ENCODE measurements at regions not wholly inside any gene's neighbourhood (a gene's known extent, or its start where the extent isn't known, plus 50 kb on each side); places are given as distances from the start of the nearest gene placed in this dataset.
"Not testable (repeated sequence)": the region's sequence is repeated elsewhere in the genome, so short reads cannot be mapped to it uniquely, and the experiment has no call there.

- TF ChIP-seq NR2F2 (IDR thresholded peaks at IDR 0.05) (no peak), HNF4G (IDR thresholded peaks at IDR 0.05) (no peak), GABPA (IDR thresholded peaks at IDR 0.05 in 1 of 2, conservative IDR thresholded peaks at IDR 0.05 in 1 of 2) (no peak)
Observed at GRCh38 chr6:85287654-85288053, 162.2 kb upstream of the NT5E start (continued).

GRCh38 chr6:85287158-85287557 is 162.7 kb upstream of the NT5E start:
- no peak overlapping the region for H3K9ac ChIP-seq (ENCODE audit: low read depth in 1 of 2, low read length in 2 of 2)
- H3K36me3 ChIP-seq (ENCODE audit: control insufficient read depth in 4 of 4, insufficient read depth in 3 of 4, low read depth in 1 of 4, low read length in 3 of 4), result no peaks in the 10 kb centered on the region
- 34% methylated on average over 3 of the region's 3 CpGs for WGBS
- no peak overlapping the region for H3K4me3 ChIP-seq (ENCODE audit: low read depth in 1 of 3, low read length in 3 of 3)
- H3K27me3 ChIP-seq (ENCODE audit: control insufficient read depth in 4 of 4, insufficient read depth in 4 of 4, low read length in 3 of 4), result no peaks in the 10 kb centered on the region
- DNase-seq (ENCODE audit: low spot score), result no peak
- H3K27ac ChIP-seq (ENCODE audit: low read depth in 1 of 2, low read length in 2 of 2), result no peak overlapping the region
- no peaks in the 10 kb centered on the region for H3K9me3 ChIP-seq (ENCODE audit: control insufficient read depth in 4 of 4, low read length in 3 of 4)
- H3K4me1 ChIP-seq (ENCODE audit: control insufficient read depth in 4 of 4, insufficient read depth in 4 of 4, low read length in 3 of 4), result no peaks in the 10 kb centered on the region
- no peak for TF ChIP-seq FOXA1 (IDR thresholded peaks at IDR 0.05)
- peak; percentile 9 for TF ChIP-seq SP1 (IDR thresholded peaks at IDR 0.05)
- peak; percentile 21 to 69 for TF ChIP-seq HNF4A (conservative IDR thresholded peaks at IDR 0.05)
- TF ChIP-seq RXRA (IDR thresholded peaks at IDR 0.05), result peak in 1 of 2 donors; percentile 74
- TF ChIP-seq MAX (IDR thresholded peaks at IDR 0.05), result peak; percentile 77

GRCh38 chr6:85286507-85286906 is 163.4 kb upstream of the NT5E start:
- not testable (repeated sequence) for DNase-seq (ENCODE audit: low spot score); H3K27ac ChIP-seq (ENCODE audit: low read depth in 1 of 2, low read length in 2 of 2); H3K4me1 ChIP-seq (ENCODE audit: control insufficient read depth in 4 of 4, insufficient read depth in 4 of 4, low read length in 3 of 4); H3K9ac ChIP-seq (ENCODE audit: low read depth in 1 of 2, low read length in 2 of 2); H3K36me3 ChIP-seq (ENCODE audit: control insufficient read depth in 4 of 4, insufficient read depth in 3 of 4, low read depth in 1 of 4, low read length in 3 of 4); H3K9me3 ChIP-seq (ENCODE audit: control insufficient read depth in 4 of 4, low read length in 3 of 4); H3K4me3 ChIP-seq (ENCODE audit: low read depth in 1 of 3, low read length in 3 of 3); H3K27me3 ChIP-seq (ENCODE audit: control insufficient read depth in 4 of 4, insufficient read depth in 4 of 4, low read length in 3 of 4)

- no peak overlapping the region for H3K9ac ChIP-seq (ENCODE audit: low read depth in 1 of 2, low read length in 2 of 2)
- WGBS, result 85% methylated on average over 22 of the region's 22 CpGs
- no peak for TF ChIP-seq EGR1 (IDR thresholded peaks at IDR 0.05; ENCODE audit: low read depth in 2 of 2)
- no peak for TF ChIP-seq YY1 (IDR thresholded peaks at IDR 0.05)
- TF ChIP-seq RXRA (IDR thresholded peaks at IDR 0.05), result no peak
- TF ChIP-seq TAF1 (conservative IDR thresholded peaks at IDR 0.05), result no peak
- no peak for TF ChIP-seq NR2F2 (IDR thresholded peaks at IDR 0.05)
- no peak for TF ChIP-seq HNF4G (IDR thresholded peaks at IDR 0.05)
- TF ChIP-seq RAD21 (IDR thresholded peaks at IDR 0.05), result no peak
- no peak for TF ChIP-seq HNF4A (conservative IDR thresholded peaks at IDR 0.05)
- TF ChIP-seq ZBTB33 (IDR thresholded peaks at IDR 0.05), result no peak
- TF ChIP-seq CTCF (IDR thresholded peaks at IDR 0.05; ENCODE audit: low read depth, low read length, missing input control), result no peak
- no peak for TF ChIP-seq REST (IDR thresholded peaks at IDR 0.05)
- no peak for TF ChIP-seq GABPA (IDR thresholded peaks at IDR 0.05 in 1 of 2, conservative IDR thresholded peaks at IDR 0.05 in 1 of 2)
- no peak for TF ChIP-seq JUND (IDR thresholded peaks at IDR 0.05)
- no peak for TF ChIP-seq SP1 (IDR thresholded peaks at IDR 0.05)
- TF ChIP-seq FOXA2 (IDR thresholded peaks at IDR 0.05), result no peak
- H3K9me3 ChIP-seq (ENCODE audit: control insufficient read depth in 4 of 4, low read length in 3 of 4), result no peaks in the 10 kb centered on the region
- no peaks in the 10 kb centered on the region for H3K4me1 ChIP-seq (ENCODE audit: control insufficient read depth in 4 of 4, insufficient read depth in 4 of 4, low read length in 3 of 4)
- no peaks in the 10 kb centered on the region for H3K36me3 ChIP-seq (ENCODE audit: control insufficient read depth in 4 of 4, insufficient read depth in 3 of 4, low read depth in 1 of 4, low read length in 3 of 4)
- H3K4me3 ChIP-seq (ENCODE audit: low read depth in 1 of 3, low read length in 3 of 3), result no peak overlapping the region
- DNase-seq (ENCODE audit: low spot score), result no peak
- H3K27ac ChIP-seq (ENCODE audit: low read depth in 1 of 2, low read length in 2 of 2), result no peak overlapping the region
- H3K27me3 ChIP-seq (ENCODE audit: control insufficient read depth in 4 of 4, insufficient read depth in 4 of 4, low read length in 3 of 4), result no peaks in the 10 kb centered on the region
Observed at GRCh38 chr6:85285934-85286333, 163.9 kb upstream of the NT5E start.
